IPS DF 4.7 (cell line): ENCODE measurements at regions not wholly inside any gene's neighbourhood (a gene's known extent, or its start where the extent isn't known, plus 50 kb on each side); places are given as distances from the start of the nearest gene placed in this dataset.

Experiments used
- DNase-seq: peaks from one replicate; pipeline ENCODE4 v3.0.0-alpha.2; 2013; ENCODE audit warnings: low spot score; ENCODE audit errors: extremely low read depth

DNA sequence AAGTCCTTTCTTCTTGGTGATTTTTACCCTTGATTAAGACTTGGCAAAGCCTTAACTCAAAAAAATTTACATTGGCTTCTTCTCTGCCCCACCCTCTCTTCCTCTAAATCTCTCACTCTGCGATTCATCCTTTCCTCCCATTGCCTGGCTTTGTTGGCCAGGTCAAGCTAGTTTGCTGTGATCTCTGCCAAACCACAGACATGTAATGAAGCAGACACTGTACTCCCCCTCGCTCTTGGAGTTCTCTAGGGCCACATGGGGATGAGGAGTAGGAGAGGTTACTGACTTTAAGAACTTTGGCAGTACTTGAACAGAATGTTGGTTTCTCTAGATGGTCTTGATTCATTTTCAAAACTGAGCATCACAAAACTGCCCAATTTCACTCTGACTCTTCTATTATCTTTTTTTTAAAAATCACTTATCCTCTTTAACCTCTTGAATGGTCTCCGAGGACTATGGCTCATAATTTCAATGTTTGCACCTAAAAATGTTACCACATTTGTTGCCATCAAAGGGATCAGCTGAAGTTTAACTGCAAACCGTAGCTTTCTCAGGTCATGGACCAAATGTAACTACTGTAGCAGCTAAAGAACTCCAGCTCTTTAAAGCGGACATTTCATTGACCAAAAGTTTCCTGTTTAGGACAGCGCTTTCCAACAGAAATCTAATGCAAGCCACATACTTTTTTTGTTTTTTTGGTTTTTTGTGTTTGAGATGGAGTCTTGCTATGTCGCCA is 62.7 kb upstream of the IPO9 start:
- DNase-seq = no peak

DNA sequence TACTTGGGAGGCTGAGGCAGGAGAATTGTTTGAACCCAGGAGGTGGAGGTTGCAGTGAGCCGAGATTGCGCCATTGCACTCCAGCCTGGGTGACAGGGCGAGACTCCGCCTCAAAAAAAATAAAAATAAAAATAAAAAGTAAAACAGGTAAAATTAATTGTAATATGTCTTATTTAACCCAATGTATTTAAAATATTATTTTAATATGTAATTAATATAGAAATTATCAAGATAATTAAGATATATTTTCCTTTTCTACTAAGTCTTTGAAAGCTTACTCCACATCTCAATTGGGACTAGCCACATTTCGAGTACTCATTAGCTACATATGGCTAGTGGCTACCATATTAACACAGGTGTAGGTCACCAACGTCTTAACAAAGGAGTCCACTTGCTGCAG is 61.6 kb upstream of the IPO9 start:
- DNase-seq = no peak

DNA sequence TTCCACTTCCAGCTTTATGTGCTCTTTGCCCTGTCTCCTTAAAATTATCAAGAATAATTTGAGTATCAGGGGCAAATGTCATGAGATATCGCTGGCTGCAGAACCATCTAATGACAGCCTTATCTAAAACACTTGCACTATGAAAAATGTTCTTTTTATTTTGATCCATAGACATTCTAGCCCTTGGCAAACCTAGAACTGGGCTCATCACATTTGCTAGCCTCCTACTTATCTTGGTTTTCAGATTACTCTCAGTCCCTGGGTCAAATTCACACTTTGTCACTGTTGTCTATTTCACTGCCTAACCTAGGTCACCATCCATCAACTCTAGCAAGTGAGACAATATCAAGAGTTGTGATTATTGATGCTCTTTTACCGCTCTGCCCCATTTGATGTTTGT is 59.9 kb upstream of the IPO9 start:
- no peak for DNase-seq

DNA sequence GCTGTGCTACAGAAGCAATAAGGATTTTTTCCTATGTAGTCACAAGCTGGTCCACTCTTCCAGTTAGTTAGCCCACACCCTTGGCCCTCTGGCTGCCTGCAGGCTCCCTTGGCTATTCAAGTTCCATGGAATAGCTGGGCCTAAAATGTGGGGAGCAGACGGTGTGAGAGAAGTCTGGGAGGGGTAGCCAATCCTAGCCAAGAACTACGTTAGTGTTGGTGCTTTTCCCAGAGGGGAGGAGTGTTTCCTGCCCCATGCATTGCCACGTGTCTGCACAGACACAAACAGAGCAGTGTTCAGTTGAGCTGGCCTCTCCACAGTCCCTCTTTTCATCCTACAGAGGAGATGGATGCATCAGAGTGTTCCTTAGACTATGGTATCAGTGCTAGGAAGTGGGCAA is 59.0 kb upstream of the IPO9 start:
- no peak for DNase-seq

DNA sequence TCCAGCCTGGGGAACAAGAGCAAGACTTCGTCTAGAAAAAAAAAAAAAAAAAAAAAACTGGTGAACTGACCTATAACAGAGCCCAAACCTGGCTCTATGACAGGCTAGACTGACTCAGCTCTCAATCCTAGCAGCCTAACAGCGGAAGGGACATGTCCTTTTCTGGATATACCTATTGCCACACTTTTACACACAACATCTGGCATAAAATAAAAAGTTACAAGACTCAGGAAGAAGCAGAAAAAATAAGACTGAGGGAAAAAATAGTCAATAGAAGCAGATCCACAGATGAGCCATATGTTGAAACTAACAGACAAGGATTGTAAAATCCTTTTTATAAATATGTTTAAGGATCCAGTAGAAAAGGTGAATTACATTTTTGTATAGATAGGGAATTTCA is 57.5 kb upstream of the IPO9 start:
- DNase-seq = no peak

DNA sequence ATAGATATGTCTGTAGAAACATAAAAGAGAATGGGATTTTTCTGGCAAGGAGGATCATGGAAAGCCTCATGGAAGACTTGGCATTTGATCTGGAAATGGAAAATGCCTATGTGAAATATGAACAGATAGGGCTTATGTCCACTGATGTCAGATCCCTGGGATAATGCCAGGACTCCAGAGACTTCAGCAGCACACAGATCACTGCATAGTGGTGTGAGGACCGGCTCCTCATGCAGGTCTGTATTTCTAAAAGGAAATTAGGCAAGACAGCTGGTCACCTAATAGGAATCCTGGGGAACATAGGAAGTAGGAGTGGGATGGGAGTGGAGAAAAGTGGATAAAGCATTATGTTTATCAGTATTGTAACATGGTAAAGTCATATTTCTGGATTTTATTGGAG is 56.8 kb upstream of the IPO9 start:
- no peak for DNase-seq

DNA sequence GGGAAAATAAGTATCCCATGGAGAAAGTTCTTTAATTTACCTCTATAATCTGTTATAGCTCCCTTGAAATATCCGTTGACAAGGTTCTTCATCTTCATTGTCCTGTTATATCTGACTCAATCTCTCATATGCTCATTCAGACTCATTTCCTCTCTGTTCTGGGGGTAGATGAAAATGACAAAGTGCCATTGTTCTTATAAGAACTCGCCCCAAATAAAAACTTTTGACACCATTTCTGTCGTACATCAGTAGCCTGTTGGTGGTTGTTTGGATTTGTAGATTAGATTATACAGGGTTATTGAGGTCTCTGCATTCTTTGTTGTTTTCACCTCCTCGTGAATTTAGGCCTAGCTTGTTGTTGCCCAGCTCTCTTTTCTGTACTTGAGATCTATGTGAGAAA is 55.2 kb upstream of the IPO9 start:
- no peak for DNase-seq

DNA sequence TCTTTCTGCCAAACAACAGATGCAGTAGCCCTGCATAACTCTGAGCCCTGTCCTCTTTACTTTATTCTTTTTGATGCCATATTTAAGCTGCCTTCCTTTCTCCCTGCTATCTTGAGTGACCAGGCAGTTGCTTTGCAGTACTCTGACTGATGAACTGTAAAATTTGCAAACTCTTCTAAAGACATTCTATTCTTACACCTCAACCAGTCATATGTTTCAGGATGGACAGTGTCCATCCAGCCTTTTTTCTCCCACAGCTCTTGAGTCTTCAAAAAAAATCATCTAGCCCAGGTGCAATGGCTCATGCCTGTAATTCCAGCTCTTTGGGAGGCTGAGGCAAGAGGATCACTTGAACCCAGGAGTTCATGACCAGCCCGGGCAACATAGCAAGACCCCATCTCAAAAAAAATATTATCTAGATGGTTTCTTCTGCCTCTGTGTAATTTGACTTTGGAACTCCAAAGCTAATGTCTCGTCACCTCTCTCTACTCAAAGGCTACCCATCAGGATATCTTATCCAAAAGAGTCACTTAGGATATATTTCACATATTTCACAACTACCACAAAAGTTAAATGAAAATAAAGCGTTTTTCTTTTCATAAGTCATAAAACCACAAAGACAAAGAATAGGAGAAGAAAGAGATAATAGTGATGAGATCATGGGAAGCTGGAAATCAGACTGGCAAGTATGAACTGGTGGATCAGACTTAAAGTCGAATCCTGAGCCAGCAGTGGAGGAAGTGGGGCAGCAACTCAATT is 54.6 kb upstream of the IPO9 start:
- DNase-seq = no peak

DNA sequence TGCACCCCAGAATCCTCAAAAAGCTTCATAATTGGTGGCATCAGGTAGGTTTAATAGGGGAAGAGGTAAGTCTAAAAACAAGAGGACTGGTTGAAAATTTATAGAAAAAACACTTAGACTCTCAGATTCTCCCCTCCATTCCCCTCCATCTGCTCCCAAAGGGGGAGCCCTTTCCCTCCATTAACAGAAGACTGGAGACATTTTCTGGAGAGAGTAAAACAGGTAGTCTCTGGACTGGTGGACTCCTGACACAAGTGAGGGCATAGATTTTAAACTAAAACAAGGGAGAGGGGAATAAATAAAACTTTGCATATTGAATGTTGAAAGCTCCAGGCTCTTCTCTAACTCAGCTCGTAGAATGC is 54.0 kb upstream of the IPO9 start:
- no peak for DNase-seq

DNA sequence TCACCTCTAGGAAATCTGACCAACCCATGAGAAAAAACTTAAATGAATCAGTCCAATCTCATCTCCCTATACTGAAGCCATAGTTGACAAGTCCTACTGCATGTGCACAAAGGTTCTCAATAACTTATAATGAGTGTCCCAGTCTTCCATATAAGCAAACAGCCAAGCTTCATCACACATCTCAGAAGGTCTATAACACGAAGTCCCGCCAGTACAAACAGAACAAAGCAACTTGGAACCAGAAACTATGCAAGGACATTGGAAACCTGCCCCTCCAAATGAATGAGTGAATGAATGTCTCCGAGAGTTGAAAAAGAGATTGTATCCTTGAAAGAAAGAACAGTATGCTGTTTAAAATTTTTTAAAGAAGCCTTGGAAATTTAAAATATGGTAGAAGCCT is 53.6 kb upstream of the IPO9 start:
- no peak for DNase-seq

DNA sequence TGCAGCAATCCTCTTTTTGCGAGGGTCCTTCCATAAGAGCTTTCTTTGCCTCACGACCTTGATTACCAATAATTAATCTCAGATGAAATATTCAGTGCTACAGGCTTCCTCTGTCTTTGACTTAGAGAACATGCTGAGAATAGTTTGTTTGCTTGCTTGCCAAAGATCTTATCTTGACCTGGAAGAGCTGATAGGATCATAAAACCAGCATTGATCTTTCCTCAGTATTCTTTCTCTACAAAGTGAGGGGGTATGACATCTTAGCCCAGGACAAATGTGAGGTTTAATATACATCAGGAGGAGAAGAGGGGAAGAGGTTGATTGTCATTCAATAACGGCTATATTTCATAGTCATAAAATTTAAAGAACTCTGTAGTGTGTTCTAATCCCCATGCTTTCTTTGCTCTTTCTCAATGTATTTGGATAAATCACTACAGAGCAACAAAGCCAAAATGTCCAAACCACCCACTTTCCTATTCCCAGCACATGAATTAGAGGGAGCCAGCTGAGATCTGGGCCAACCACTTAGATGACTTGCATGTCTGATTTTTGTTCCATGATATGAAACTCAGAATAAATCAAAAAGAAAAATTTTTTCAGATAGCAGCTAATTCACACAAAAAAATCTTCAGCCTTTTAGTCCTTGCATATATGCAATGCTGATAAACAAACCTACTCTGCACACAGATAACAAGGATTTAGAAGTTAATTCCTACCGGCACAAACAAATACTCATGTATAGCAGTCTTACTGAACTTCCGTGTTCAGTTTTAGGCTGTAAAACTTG is 50.5 kb upstream of the IPO9 start:
- DNase-seq = no peak
